A673 (cell line): ENCODE measurements at regions not wholly inside any gene's neighbourhood (a gene's known extent, or its start where the extent isn't known, plus 50 kb on each side); places are given as distances from the start of the nearest gene placed in this dataset.
A peak's percentile ranks its signal among the peaks of the same experiment; 100 is the strongest.

Experiments used
- BruUV-seq: library from RNA; stranded (reverse); fragments of 400-500 nt; replicated peaks from 2 replicates; lab custom pipeline; 2021; lab: Mats Ljungman, UMichigan
- CTCF ChIA-PET: fragments of 300-600 bp; sonication (Branson Sonifier 250); formaldehyde crosslinking; loops from one replicate; lab custom pipeline; 2022; ENCODE audit warnings: antibody characterized with exemption; lab: Charles Lee
- POLR2A ChIA-PET: fragments of 300-600 bp; sonication (Branson Sonifier 250); formaldehyde crosslinking; loops from one replicate; lab custom pipeline; 2022; ENCODE audit warnings: antibody characterized with exemption; ENCODE audit not compliant: low non-redundant PET; lab: Charles Lee
- DNase-seq: peaks from one replicate; pipeline ENCODE4 v3.0.0-alpha.2; 2015; ENCODE audit warnings: low spot score
- H3K27ac ChIP-seq: fragments of 200-600 bp; sonication (generic); 2 replicates; pipeline ENCODE4 v1.5.1; 2016; ENCODE audit warnings: mixed run types, low read depth, mild to moderate bottlenecking, mixed read lengths, antibody characterized with exemption, low read length; ENCODE audit not compliant: poor library complexity, severe bottlenecking
- H3K27me3 ChIP-seq: fragments of 200-600 bp; sonication (generic); replicated peaks from 2 replicates; pipeline ENCODE4 v1.6.1; 2017; ENCODE audit warnings: mixed run types, low read depth, mild to moderate bottlenecking, mixed read lengths, antibody characterized with exemption, low read length; ENCODE audit not compliant: insufficient read depth, poor library complexity
- H3K36me3 ChIP-seq: fragments of 200-600 bp; sonication (generic); 2 replicates; pipeline ENCODE4 v1.6.1; 2016; ENCODE audit warnings: mixed run types, mild to moderate bottlenecking, mixed read lengths, antibody characterized with exemption, low read length; ENCODE audit not compliant: insufficient read depth, poor library complexity, severe bottlenecking
- H3K4me1 ChIP-seq: fragments of 200-600 bp; sonication (generic); 2 replicates; pipeline ENCODE4 v1.6.1; 2017; ENCODE audit warnings: mixed run types, mild to moderate bottlenecking, mixed read lengths, antibody characterized with exemption, low read length; ENCODE audit not compliant: insufficient read depth, poor library complexity, severe bottlenecking
- H3K4me3 ChIP-seq: fragments of 200-600 bp; sonication (generic); 2 replicates; pipeline ENCODE4 v1.5.1; 2016; ENCODE audit warnings: low read depth, mixed run types, mild to moderate bottlenecking, mixed read lengths, low read length; ENCODE audit not compliant: poor library complexity, severe bottlenecking
- H3K9me3 ChIP-seq: fragments of 200-600 bp; sonication (generic); 2 replicates; pipeline ENCODE4 v1.6.1; 2016; ENCODE audit warnings: mixed run types, low read depth, mild to moderate bottlenecking, mixed read lengths, antibody characterized with exemption, low read length; ENCODE audit not compliant: poor library complexity, severe bottlenecking
- EZH2 ChIP-seq: fragments of 200-600 bp; sonication (generic); IDR thresholded peaks from 2 replicates; pipeline ENCODE4 v1.6.1; 2017; ENCODE audit warnings: borderline replicate concordance, low read depth, mild to moderate bottlenecking, mixed read lengths, antibody characterized with exemption, low read length; ENCODE audit not compliant: poor library complexity, severe bottlenecking
- intact Hi-C: fragments of 100-400 bp; cut with micrococcal nuclease; formaldehyde crosslinking; loops from one replicate; pipeline ENCODE4 v1.10.0; 2022; ENCODE audit not compliant: unreplicated experiment
- TF ChIP-seq, protein P1 (sequence below): fragments of 300-800, 200-600 bp; sonication (generic); conservative IDR thresholded peaks from 2 replicates; pipeline ENCODE4 v1.5.1; 2017; ENCODE audit warnings: low read depth, mild to moderate bottlenecking, antibody characterized with exemption, low read length, moderate library complexity, mixed read lengths

DNA sequence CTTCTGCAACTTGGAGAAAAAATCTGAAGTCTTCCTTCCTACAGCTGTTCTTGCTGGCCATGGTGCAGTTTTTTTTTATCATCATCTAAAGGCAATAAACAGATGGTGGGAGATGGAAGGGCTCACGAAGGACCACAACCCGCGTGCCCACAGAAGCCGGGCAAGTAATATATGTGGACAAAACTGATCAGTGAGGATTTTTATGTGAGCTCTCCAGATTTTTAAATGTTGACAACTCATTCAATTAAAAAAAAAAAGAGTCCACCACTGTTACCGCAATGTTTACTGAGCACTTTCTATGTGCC, 55.9 kb upstream of the CREB1 start:
- H3K36me3 ChIP-seq = no peaks in the 10 kb centered on the region
- no peak for DNase-seq
- POLR2A ChIA-PET = interaction anchor here (0.6 kb wide), 1 partner anchor 679 kb away, joined by 3 read pairs; no protein-coding TSS in a partner anchor
- no peak overlapping the region for H3K4me3 ChIP-seq
- H3K27me3 ChIP-seq = peaks cover 38% of the 10 kb centered on the region
- intact Hi-C loops = loop anchor here (1.0 to 10.0 kb wide), 6 partner anchors 307 to 919 kb away; partner anchors contain the start of gene KLF7
- peaks cover 21% of the 10 kb centered on the region for H3K4me1 ChIP-seq
- BruUV-seq = no TSS peak
- H3K27ac ChIP-seq = no peak overlapping the region
- CTCF ChIA-PET = interaction anchor here (0.6 to 1.2 kb wide), 6 partner anchors 114 to 675 kb away, joined by 3 to 4 read pairs (median 3); no protein-coding TSS in a partner anchor
- TF ChIP-seq EZH2 = no peak
- TF ChIP-seq, protein P1, sequence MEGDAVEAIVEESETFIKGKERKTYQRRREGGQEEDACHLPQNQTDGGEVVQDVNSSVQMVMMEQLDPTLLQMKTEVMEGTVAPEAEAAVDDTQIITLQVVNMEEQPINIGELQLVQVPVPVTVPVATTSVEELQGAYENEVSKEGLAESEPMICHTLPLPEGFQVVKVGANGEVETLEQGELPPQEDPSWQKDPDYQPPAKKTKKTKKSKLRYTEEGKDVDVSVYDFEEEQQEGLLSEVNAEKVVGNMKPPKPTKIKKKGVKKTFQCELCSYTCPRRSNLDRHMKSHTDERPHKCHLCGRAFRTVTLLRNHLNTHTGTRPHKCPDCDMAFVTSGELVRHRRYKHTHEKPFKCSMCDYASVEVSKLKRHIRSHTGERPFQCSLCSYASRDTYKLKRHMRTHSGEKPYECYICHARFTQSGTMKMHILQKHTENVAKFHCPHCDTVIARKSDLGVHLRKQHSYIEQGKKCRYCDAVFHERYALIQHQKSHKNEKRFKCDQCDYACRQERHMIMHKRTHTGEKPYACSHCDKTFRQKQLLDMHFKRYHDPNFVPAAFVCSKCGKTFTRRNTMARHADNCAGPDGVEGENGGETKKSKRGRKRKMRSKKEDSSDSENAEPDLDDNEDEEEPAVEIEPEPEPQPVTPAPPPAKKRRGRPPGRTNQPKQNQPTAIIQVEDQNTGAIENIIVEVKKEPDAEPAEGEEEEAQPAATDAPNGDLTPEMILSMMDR = no peak
- no peaks in the 10 kb centered on the region for H3K9me3 ChIP-seq

DNA sequence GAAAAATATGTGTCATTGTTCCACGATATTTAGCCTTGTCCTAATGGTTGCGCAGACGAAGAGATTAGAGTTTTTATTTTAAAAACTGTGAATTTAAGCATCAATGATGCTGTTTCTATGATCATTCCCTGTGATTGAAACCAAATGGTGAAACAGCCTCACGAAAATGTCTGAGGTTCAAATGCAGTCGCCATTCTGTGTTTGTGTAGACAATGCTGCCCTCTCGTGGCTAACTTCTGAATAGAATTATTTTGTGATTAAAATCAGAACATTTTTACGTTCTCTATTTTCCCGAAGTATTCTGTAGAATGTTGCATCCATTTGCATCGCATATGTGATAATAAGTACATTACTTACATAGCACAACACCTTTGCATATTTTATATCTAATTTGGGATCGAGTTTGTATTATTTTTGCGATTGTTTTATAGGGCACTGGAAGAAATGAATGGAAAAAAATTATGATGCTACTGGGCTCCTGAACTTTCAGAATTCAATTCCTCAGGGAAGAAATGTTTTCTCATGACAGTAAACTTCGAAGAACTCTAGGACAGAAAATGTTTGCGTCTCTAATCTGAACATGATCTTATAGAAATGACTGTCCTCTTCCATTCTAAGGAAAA, 54.8 kb upstream of the CREB1 start:
- DNase-seq = peak; percentile 71
- no peaks in the 10 kb centered on the region for H3K36me3 ChIP-seq
- H3K9me3 ChIP-seq = no peaks in the 10 kb centered on the region
- peaks cover 38% of the 10 kb centered on the region for H3K27me3 ChIP-seq
- no TSS peak for BruUV-seq
- H3K4me3 ChIP-seq = no peak overlapping the region
- peaks cover 21% of the 10 kb centered on the region for H3K4me1 ChIP-seq
- TF ChIP-seq EZH2 = no peak
- TF ChIP-seq, protein P1 = peak; percentile 78
- CTCF ChIA-PET = no interaction called here
- no peak overlapping the region for H3K27ac ChIP-seq
- POLR2A ChIA-PET = no interaction called here
- intact Hi-C loops = loop anchor here (5.0 to 10.0 kb wide), 2 partner anchors 308 to 920 kb away; partner anchors contain the start of gene KLF7

DNA sequence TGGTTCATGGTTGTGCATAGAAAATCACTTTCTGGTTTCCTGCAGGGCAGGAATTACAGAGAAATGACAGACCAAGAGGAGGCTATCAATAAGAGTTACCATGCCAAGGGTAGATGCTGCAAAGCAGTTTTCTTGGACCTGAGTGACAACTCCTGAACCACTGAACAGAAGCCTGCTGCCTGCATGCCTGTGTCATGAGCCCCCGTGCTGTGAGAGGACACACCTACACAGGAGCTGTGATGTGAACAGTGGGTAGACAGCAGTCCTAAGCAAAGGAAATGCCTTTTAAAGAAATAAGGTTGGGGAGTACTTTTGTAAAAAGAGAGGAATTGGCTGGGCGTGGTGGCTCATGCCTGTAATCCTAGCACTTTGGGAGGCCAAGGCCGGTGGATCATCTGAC, 54.2 kb upstream of the CREB1 start:
- H3K36me3 ChIP-seq = no peaks in the 10 kb centered on the region
- peaks cover 37% of the 10 kb centered on the region for H3K27me3 ChIP-seq
- BruUV-seq = no TSS peak
- no peak for DNase-seq
- CTCF ChIA-PET = no interaction called here
- no peak for TF ChIP-seq EZH2
- TF ChIP-seq, protein P1 = no peak
- intact Hi-C loops = loop anchor here (10.0 kb wide), 1 partner anchor 921 kb away; no protein-coding TSS in a partner anchor
- H3K4me3 ChIP-seq = no peak overlapping the region
- peaks cover 21% of the 10 kb centered on the region for H3K4me1 ChIP-seq
- no peaks in the 10 kb centered on the region for H3K9me3 ChIP-seq
- POLR2A ChIA-PET = no interaction called here
- H3K27ac ChIP-seq = no peak overlapping the region
